Nephron progenitor cell (in vitro differentiated cells): ENCODE measurements at regions not wholly inside any gene's neighbourhood (a gene's known extent, or its start where the extent isn't known, plus 50 kb on each side); places are given as distances from the start of the nearest gene placed in this dataset.

Experiments
- DNase-seq: peaks from one replicate; pipeline ENCODE4 v3.0.0; 2021
- H3K27ac Mint-ChIP-seq: 2 replicates; pipeline ENCODE4 v1.8.0; 2021; ENCODE audit warnings: mild to moderate bottlenecking, moderate library complexity, mixed read lengths
- H3K27me3 Mint-ChIP-seq: 2 replicates; pipeline ENCODE4 v1.8.0; 2021; ENCODE audit warnings: mild to moderate bottlenecking, low read depth, mixed read lengths; ENCODE audit not compliant: poor library complexity
- H3K36me3 Mint-ChIP-seq: 2 replicates; pipeline ENCODE4 v1.8.0; 2021; ENCODE audit warnings: low read depth, mixed read lengths
- H3K4me1 Mint-ChIP-seq: 2 replicates; pipeline ENCODE4 v1.8.0; 2021; ENCODE audit warnings: mixed read lengths
- H3K4me3 Mint-ChIP-seq: 2 replicates; pipeline ENCODE4 v1.8.0; 2021; ENCODE audit warnings: mild to moderate bottlenecking, moderate library complexity, mixed read lengths
- H3K9me3 Mint-ChIP-seq: 2 replicates; pipeline ENCODE4 v1.8.0; 2021; ENCODE audit warnings: mild to moderate bottlenecking, moderate library complexity, mixed read lengths
- TF ChIP-seq, protein P1 (sequence below): fragments of 200-600 bp; sonication (generic); IDR thresholded peaks from 2 replicates; pipeline ENCODE4 v1.5.0; 2021; ENCODE audit warnings: antibody characterized with exemption

DNA sequence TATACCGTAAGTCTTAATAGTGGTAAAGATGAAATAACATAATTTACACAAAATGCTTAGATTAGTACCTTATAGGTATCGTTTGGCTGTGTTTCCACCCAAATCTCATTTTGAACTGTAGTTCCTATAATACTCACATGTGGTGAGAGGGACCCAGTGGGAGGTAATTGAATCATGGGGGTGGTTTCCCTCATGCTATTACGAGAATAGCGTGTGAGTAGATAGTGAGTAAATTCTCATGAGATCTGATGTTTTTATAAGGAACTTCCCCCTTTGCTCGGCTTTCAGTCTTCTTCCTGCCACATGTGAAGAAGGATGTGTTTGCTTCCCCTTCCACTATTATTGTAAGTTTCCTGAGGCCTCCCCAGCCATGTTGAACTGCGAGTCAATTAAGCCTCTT lies 426.3 kb upstream of the POT1 start:
- peaks cover 7% of the 10 kb centered on the region for H3K27me3 Mint-ChIP-seq
- TF ChIP-seq, protein P1, sequence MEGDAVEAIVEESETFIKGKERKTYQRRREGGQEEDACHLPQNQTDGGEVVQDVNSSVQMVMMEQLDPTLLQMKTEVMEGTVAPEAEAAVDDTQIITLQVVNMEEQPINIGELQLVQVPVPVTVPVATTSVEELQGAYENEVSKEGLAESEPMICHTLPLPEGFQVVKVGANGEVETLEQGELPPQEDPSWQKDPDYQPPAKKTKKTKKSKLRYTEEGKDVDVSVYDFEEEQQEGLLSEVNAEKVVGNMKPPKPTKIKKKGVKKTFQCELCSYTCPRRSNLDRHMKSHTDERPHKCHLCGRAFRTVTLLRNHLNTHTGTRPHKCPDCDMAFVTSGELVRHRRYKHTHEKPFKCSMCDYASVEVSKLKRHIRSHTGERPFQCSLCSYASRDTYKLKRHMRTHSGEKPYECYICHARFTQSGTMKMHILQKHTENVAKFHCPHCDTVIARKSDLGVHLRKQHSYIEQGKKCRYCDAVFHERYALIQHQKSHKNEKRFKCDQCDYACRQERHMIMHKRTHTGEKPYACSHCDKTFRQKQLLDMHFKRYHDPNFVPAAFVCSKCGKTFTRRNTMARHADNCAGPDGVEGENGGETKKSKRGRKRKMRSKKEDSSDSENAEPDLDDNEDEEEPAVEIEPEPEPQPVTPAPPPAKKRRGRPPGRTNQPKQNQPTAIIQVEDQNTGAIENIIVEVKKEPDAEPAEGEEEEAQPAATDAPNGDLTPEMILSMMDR = no peak
- DNase-seq = no peak
- H3K27ac Mint-ChIP-seq = peak overlapping the region; percentile 85
- H3K36me3 Mint-ChIP-seq = no peaks in the 10 kb centered on the region
- no peak overlapping the region for H3K4me3 Mint-ChIP-seq
- peaks cover 22% of the 10 kb centered on the region for H3K4me1 Mint-ChIP-seq
- no peaks in the 10 kb centered on the region for H3K9me3 Mint-ChIP-seq

DNA sequence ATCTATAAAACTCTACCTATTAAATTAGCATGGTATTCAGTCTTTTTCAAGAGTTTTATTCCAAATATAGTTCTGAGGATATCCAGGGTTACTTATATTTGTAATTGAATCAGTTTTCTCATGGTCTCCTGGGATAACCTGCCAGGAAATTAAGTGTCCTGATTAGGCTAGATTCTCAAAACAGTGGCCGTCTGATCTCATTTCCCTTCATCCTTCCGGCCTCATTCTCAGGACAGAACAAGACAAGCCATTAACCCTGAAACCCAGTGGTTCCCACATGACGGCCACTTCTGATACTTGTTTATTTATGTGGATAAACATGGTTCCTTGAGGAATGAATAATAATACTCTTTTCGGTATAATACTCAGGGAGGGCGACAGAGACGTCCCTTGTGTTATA lies 417.6 kb upstream of the POT1 start:
- DNase-seq = no peak
- H3K4me1 Mint-ChIP-seq = peaks cover 7% of the 10 kb centered on the region
- no peaks in the 10 kb centered on the region for H3K9me3 Mint-ChIP-seq
- H3K4me3 Mint-ChIP-seq = no peak overlapping the region
- no peak overlapping the region for H3K27ac Mint-ChIP-seq
- no peaks in the 10 kb centered on the region for H3K36me3 Mint-ChIP-seq
- no peaks in the 10 kb centered on the region for H3K27me3 Mint-ChIP-seq
- TF ChIP-seq, protein P1 = no peak

GRCh38 chr7:125338110-125338509 lies 408.5 kb upstream of the POT1 start:
- H3K9me3 Mint-ChIP-seq = no peaks in the 10 kb centered on the region
- TF ChIP-seq, protein P1 = no peak
- no peaks in the 10 kb centered on the region for H3K27me3 Mint-ChIP-seq
- DNase-seq = no peak
- no peaks in the 10 kb centered on the region for H3K36me3 Mint-ChIP-seq
- no peaks in the 10 kb centered on the region for H3K4me1 Mint-ChIP-seq
- no peak overlapping the region for H3K4me3 Mint-ChIP-seq
- H3K27ac Mint-ChIP-seq = no peak overlapping the region

- Mint-ChIP-seq H3K27ac (no peak overlapping the region), H3K9me3 (no peaks in the 10 kb centered on the region), H3K27me3 (no peaks in the 10 kb centered on the region), H3K4me1 (no peaks in the 10 kb centered on the region), H3K4me3 (no peak overlapping the region), H3K36me3 (no peaks in the 10 kb centered on the region)
- TF ChIP-seq, protein P1 = no peak
- DNase-seq = no peak
Measured at GRCh38 chr7:125336326-125336725, 406.7 kb upstream of the POT1 start.

DNA sequence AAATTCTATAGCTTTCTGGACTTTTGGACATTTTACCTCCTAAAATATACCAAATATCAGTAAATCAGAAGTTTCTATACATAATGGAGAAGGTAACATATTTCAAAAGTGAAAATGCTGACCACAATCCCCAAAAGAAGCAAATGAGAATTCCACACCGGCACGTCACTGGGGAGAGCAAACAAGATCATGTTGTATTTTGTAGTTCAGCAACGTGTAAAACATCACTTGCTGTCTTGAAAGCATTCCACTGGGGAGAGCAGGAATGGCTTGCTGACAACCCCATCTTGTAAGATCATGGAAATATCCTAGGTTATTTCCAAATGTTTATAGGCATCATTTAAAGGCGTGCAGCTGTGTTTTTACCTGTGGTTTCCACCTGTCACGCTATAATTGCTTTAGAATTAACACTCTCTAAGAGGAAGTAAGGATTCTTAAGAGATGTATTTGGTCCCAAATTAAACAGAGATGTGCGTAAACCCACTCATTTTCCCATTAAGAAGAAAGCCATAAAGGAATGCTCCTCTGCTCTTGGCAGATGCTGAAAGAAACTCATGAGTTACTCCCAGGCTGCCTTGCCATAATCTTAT lies 397.1 kb upstream of the POT1 start:
- no peak overlapping the region for H3K27ac Mint-ChIP-seq
- H3K4me1 Mint-ChIP-seq = no peaks in the 10 kb centered on the region
- TF ChIP-seq, protein P1 = no peak
- no peaks in the 10 kb centered on the region for H3K27me3 Mint-ChIP-seq
- H3K4me3 Mint-ChIP-seq = no peak overlapping the region
- no peaks in the 10 kb centered on the region for H3K36me3 Mint-ChIP-seq
- no peaks in the 10 kb centered on the region for H3K9me3 Mint-ChIP-seq
- DNase-seq = no peak

DNA sequence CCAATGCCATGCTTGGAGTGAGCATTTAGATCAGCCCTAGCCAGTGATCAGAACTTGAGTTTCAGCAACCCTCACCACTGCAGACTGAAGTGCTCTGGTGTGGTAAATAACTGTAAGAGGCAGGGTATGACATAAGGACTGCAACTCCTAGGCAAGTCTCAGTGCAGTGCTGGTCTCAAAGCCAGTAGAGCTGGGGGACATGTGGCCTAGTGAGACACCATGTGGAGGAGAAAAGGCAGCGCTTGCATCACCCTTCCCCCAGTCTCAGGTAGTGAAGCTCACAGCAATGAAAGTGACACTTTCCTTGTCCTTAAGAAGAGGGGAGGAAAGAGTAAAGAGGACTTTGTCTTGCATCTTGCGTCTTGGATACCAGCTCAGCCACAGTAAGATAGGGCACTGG lies 386.8 kb upstream of the POT1 start:
- Mint-ChIP-seq H3K4me3 (no peak overlapping the region), H3K27ac (no peak overlapping the region), H3K36me3 (peaks cover 5% of the 10 kb centered on the region), H3K9me3 (peaks cover 18% of the 10 kb centered on the region), H3K4me1 (peaks cover 7% of the 10 kb centered on the region), H3K27me3 (no peaks in the 10 kb centered on the region)
- TF ChIP-seq, protein P1 = no peak
- DNase-seq = peak; percentile 16
